Choroid plexus epithelial cell (primary cell): ENCODE measurements at regions not wholly inside any gene's neighbourhood (a gene's known extent, or its start where the extent isn't known, plus 50 kb on each side); places are given as distances from the start of the nearest gene placed in this dataset.

Experiments used
- DNase-seq: peaks from one replicate; pipeline ENCODE4 v3.0.0-alpha.2; 2010; ENCODE audit warnings: low read depth
- H3K4me3 ChIP-seq: 2 replicates; pipeline ENCODE4 v1.5.1; 2011; ENCODE audit warnings: low read depth, mild to moderate bottlenecking, control low read depth, low read length, moderate library complexity
- TF ChIP-seq, protein P1 (sequence below): conservative IDR thresholded peaks from 2 replicates; pipeline ENCODE4 v1.5.1; 2011; ENCODE audit warnings: low read depth, mild to moderate bottlenecking, control low read depth, inconsistent platforms, low read length, moderate library complexity

DNA sequence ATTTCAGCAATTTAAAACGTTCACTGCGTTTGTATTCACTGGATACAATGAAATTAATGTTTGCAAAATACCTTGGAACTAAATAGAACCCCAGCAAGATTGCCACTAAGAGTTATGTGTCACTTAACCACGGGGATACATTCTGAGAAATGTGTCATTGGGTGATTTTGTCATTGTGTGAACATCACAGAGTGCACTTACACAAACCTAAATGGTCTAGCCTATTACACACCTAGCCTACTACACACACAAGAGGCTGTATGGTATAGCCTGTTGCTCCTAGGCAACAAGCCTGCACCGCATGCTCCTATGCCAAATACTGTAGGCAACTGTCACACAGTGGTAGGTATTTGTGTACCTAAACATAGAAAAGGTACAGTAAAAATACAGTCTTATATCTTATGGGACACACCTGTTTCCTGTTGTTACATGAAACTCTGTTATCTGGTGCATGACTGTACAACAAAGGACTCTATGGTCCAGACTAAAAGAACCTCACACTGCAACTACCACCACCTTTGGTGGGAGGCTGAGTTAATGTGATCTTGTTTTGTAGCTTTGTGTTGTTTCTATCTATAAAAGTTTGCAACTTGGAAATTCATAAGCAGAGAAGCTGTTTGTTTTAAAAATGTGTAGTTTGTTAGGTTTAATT lies 92.2 kb upstream of the NTRK3 start:
- DNase-seq: no peak
- TF ChIP-seq, protein P1, sequence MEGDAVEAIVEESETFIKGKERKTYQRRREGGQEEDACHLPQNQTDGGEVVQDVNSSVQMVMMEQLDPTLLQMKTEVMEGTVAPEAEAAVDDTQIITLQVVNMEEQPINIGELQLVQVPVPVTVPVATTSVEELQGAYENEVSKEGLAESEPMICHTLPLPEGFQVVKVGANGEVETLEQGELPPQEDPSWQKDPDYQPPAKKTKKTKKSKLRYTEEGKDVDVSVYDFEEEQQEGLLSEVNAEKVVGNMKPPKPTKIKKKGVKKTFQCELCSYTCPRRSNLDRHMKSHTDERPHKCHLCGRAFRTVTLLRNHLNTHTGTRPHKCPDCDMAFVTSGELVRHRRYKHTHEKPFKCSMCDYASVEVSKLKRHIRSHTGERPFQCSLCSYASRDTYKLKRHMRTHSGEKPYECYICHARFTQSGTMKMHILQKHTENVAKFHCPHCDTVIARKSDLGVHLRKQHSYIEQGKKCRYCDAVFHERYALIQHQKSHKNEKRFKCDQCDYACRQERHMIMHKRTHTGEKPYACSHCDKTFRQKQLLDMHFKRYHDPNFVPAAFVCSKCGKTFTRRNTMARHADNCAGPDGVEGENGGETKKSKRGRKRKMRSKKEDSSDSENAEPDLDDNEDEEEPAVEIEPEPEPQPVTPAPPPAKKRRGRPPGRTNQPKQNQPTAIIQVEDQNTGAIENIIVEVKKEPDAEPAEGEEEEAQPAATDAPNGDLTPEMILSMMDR: no peak

DNA sequence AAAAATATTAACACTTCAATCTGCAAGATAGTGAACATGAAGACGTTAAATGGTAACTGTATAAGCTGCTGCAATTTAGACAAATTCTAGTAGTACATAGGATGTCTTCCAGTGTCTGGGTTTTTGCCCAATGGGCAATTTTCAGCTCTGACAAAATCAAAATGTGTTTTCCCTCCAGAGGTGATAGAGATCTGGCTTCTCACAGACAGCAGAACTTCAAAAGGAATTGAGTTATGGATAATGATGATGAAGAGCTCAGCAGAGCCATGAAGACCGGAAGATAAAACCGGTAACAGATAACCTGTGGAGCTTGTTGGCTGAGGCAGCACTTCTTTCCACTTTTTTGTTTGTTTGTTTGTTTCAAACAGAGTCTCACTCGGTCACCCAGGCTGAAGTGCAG lies 89.4 kb upstream of the NTRK3 start:
- H3K4me3 ChIP-seq: no peak overlapping the region
- TF ChIP-seq, protein P1: no peak
- DNase-seq: no peak

More for the DNA sequence above, 92.2 kb upstream of the NTRK3 start:
- no peak overlapping the region for H3K4me3 ChIP-seq

DNA sequence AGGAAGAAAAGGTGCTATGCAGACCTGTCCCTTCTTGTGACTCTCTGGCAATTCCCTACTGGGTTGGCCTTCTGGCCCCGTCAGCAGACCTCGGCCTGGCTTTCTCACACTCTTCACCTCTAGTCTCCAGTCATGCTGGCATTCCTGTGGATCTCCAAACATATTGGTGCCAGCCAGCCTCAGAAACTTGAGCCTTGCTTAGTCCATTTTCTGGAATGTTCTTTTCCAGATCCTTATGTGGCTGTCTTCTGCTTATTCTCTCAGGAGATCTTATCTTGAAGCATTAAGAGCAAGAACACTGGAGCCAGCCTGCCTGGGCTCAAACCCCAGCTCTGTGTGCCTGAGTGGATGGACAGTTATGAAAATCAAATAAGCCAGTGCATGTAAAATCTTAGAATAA lies 88.2 kb upstream of the NTRK3 start:
- no peak overlapping the region for H3K4me3 ChIP-seq
- DNase-seq: no peak

DNA sequence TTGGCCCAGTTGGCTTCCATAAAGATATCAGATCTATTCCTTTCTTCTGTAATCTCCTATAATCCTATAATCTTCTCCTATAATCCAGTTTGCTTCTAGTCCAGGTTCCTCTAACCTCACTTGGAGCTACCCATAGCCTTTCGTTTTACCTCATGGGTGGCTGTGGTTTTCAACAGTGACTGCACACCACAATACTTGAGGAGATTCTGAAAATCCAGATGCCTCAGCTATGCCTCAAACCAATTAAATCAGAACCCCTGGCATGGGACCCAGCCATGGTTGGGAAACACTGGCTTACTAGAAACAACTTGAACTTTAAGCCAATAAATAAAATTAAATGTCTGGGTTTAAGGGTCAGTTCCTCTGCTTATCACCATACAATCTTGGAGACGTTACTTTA lies 86.1 kb upstream of the NTRK3 start:
- H3K4me3 ChIP-seq: no peak overlapping the region
- DNase-seq: no peak
- TF ChIP-seq, protein P1: no peak

More for the DNA sequence above, 88.2 kb upstream of the NTRK3 start:
- TF ChIP-seq, protein P1: no peak

DNA sequence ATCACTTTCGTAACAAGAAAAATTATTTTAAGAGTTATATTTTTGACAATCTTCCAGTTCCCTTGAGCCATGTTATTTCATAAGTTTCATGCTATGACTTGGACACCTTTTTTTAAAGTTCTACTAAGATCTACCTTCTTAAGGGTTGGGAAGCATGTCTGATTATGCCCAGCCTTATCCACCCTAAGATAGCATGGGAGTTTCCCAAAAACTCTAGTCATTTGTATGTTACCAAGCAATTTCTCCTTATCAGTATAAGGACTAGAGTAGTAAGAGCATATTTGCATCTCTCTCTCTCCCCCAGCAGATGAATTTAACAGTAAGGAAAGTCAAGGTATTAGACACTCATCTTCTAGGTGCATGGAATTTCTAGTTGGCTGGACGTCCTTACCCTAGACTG lies 85.1 kb upstream of the NTRK3 start:
- TF ChIP-seq, protein P1: no peak
- no peak for DNase-seq
- no peak overlapping the region for H3K4me3 ChIP-seq

DNA sequence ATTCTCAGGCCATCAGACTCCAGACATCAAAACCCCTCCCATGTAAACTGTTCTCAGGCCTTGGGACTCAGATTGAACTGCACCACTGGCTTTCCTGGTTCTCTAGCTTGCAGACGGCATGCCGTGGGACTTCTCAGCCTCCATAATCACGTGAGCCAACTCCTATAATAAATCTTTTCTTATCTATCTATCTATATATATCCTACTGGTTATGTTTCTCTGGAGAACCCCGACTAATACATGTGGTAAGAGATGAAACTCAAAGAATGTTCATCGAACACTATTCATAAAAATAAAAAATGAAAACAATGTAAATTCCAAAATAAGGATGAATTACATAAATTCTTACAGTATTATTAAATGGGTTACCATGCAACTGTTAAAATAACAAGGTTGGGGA lies 84.5 kb upstream of the NTRK3 start:
- no peak for DNase-seq
- no peak overlapping the region for H3K4me3 ChIP-seq
- TF ChIP-seq, protein P1: no peak

DNA sequence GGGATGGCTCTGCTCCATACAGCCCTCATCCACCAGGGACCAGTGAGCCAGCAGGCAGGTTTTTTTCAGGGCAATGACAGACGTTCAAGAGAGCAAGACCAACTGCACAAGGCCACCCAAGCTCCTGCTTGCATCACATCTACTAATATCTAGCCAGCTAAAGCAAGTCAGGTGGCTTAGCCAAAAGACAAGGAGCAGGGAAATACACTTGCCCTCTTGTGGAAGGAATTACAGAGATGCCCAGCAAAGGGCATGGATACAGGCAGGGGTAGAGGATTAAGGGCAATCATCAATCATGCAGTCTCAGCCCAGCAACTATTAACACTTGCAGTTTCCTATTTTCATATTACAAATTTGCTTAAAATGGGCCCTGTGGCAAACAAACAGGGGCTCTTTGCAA lies 81.5 kb upstream of the NTRK3 start:
- no peak overlapping the region for H3K4me3 ChIP-seq
- TF ChIP-seq, protein P1: no peak
- DNase-seq: no peak
